ENCODE measurements at regions not wholly inside any gene's neighbourhood (a gene's known extent, or its start where the extent isn't known, plus 50 kb on each side); places are given as distances from the start of the nearest gene placed in this dataset.

GRCh38 chr2:71951083-71951468, 196.6 kb downstream of the CYP26B1 start:
- no peak for DNase-seq

DNA sequence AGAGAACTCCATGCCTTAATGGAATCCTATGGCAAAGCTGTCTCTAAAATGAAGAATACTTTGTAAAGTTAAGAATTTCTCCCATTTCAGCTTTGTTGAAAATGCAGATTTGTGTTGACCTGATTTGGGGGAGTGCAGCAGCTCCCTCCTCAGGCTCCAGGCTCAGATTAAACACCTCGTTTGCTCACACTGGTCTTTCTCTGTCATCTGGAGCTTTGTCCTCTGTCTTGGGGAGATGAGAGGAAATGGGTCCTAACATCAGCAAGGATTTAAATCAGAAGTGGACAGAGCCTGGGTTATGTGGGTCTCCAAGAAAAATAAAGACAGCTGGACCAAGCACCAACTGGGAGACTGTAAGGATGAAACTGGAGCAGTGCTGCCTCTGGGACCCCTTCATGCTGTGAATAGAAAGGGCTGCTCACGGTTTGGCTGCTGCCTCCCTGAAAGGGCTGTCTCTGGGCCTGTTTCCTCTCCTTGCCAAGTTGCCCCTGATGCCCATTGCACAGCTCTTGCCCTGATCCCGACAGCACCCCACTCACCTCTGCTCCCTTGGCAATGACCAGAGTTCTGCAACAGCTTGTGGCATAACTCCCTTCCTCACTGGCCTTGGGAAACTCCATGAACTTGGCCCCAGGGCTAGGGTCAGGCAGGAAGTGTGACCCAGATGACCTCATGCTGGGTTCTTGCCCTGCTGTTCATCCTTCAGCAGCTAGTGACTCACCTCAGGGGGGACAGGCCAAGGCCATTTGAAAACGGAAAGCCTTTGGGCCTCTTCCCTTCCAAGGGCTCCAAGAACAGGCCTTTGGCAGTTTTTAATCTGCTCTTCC, 197.2 kb downstream of the CYP26B1 start:
- DNase-seq = no peak

- no peak for DNase-seq
Measured at GRCh38 chr2:71949537-71949798, 198.2 kb downstream of the CYP26B1 start.

- DNase-seq = no peak
Measured at GRCh38 chr2:71948781-71949536, 198.7 kb downstream of the CYP26B1 start.

DNA sequence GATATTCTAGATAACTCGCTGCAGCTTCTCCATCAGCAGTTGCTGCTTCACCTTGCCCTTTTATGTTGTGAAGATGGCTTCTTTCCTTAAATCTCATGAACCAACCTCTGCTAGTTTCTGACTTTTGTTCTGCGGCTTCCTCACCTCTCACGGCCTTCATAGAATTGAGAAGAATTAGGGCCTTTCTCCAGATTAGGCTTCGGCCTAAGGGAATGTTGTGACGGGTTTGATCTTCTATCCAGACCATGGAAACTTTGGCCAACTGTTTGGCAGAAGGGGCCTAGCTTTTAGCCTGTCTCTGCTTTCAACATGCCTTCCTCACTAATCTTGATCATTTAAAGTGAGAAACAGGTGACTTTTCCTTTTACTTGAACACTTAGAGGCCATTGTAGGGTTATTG, 199.9 kb downstream of the CYP26B1 start:
- no peak for DNase-seq

GRCh38 chr2:71945603-71945959, 202.1 kb downstream of the CYP26B1 start:
- DNase-seq = no peak

GRCh38 chr2:71944806-71945602, 202.7 kb downstream of the CYP26B1 start:
- no peak for DNase-seq

GRCh38 chr2:71944183-71944550, 203.5 kb downstream of the CYP26B1 start:
- no peak for DNase-seq

- DNase-seq = no peak
Measured at GRCh38 chr2:71943238-71944182, 204.2 kb downstream of the CYP26B1 start.

DNA sequence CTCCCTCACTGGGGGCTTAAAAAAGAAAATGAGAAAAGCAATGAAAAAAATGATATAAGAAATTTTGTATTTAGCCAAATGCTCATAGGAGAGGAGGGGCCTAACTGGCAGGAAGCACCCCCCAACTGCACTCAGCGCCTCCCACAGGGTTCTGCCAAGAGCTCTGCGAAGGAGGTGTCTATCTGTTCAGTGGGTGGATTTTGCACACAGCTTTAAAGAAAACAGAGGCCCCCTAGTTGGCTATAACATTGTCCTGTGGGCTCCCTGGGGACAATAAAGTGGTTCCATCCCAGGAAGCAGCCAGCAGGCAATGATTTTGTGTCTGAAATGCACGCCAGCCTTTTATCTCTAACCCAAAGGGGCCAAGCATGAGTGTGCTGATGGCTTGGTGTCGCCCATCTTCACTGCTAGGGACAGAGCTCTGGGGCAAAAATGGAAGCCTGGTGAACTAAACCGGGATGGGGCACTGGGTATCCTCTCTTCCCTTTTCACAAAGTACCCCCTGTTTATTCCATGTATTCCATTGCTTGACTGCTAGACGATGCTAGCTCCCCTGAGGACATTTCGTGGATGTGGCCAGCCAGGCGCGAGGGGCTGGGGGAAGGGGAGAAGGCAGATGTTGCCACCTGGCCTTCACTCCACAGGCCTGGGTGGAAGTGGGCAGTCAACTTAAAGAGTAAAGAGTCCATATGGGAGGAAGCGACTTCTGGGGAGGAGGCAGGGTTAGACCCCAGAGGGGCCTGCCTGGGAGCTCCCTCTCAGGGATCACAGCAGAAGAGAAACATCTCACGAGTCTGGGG, 205.7 kb downstream of the CYP26B1 start:
- no peak for DNase-seq

GRCh38 chr2:71940695-71941094, 207.0 kb downstream of the CYP26B1 start:
- no peak for DNase-seq

GRCh38 chr2:71939588-71940535, 207.8 kb downstream of the CYP26B1 start:
- DNase-seq = no peak

- no peak for DNase-seq
Measured at GRCh38 chr2:71938659-71939587, 208.7 kb downstream of the CYP26B1 start.

GRCh38 chr2:71938108-71938507, 209.6 kb downstream of the CYP26B1 start:
- DNase-seq = no peak

DNA sequence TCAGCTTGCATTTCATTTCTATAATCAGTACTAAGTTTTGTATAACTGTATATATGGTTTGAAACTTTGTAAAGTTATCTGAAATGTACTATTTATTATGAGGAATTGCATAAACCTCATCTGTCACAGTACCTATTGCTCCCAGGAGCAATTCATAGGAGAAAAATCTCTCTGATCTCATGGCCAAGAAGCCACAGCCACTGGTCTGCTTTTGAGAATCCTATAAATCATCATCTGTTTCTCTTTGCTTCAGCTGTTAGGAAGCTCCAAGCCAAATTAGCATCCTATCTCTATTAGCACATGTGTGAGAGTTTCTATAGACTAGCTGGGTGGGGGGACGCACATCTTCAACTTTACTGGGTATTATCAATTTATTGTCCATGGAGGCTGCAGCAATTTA, 210.3 kb downstream of the CYP26B1 start:
- no peak for DNase-seq

- no peak for DNase-seq
Measured at GRCh38 chr2:71936076-71937030, 211.3 kb downstream of the CYP26B1 start.

DNA sequence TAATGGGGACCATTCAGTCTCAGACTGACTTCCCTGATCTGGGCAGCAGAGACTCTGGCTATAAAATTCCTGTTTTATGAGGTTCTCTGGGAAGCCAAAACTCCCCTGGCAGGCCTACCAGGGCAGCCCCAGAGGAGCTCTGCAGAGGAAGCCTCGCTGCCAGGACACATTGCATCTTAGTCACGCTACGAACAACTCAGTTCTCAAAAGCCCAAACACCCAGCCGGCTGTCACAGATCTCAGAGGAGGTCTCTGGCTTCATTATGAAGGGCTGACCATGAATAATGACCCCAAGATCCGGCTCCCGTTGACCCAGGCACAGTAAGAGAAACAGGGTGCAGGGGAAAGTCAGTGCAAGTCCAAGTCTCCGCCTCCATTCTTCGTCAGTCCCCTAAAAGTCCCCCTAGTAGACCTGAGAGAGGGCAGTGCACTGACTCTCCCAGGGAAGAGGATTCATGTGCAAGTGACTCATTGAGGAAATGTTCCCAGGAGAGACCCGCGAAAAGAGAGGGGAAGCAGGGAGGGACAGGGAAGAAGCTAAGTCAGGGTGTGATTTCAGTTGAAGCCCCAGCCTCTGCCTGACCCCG, 212.3 kb downstream of the CYP26B1 start:
- DNase-seq = no peak
